ENCODE measurements at regions not wholly inside any gene's neighbourhood (a gene's known extent, or its start where the extent isn't known, plus 50 kb on each side); places are given as distances from the start of the nearest gene placed in this dataset.

DNA sequence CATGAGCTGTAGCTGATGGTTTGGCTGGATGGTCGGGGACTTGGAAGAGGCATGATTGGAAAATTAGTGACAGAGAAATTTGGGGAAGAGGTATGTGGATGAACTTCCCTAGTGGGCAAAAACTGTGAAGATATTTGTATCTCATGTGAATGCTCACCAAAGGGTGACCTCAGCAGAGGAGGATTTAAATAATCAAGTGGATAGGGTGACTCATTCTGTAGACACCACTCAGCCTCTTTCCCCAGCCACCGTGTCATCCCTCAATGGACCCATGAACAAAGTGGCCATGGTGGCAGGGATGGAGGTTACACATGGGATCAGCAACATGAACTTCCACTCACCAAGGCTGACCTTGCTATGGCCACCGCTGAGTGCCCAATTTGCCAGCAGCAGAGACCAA is 60.8 kb upstream of the KRAS start:
- Histone ChIP-seq H3F3A (replicated peaks; ENCODE audit: low read depth) (no peaks in the 10 kb centered on the region), H3K4me1 (ENCODE audit: insufficient read depth) (no peaks in the 10 kb centered on the region), H3K27me3 (ENCODE audit: insufficient read depth) (no peaks in the 10 kb centered on the region), H3K4me3 (no peak overlapping the region), H2AFZ (no peak overlapping the region), H3K9me2 (ENCODE audit: insufficient read depth) (peaks cover 13% of the 10 kb centered on the region; the same call in 1 of the 2 replicates), H3K27ac (ENCODE audit: low read depth) (no peak overlapping the region), H3K4me2 (no peak overlapping the region), H3K36me3 (ENCODE audit: insufficient read depth) (no peaks in the 10 kb centered on the region), H4K20me1 (replicated peaks; ENCODE audit: insufficient read depth) (no peaks in the 10 kb centered on the region), H3K79me2 (replicated peaks; ENCODE audit: insufficient read depth) (no peaks in the 10 kb centered on the region)
- Mint-ChIP-seq H3K27ac (no peak overlapping the region), H3K9me3 (no peaks in the 10 kb centered on the region; the same call in 2 of the 3 replicates), H3K27me3 (ENCODE audit: insufficient read depth, low read depth, poor library complexity) (no peaks in the 10 kb centered on the region), H3K36me3 (ENCODE audit: low read depth) (no peaks in the 10 kb centered on the region), H3K4me3 (no peak overlapping the region), H3K4me1 (peaks cover 3% of the 10 kb centered on the region; the same call in 1 of the 3 replicates)
- no peak for TF ChIP-seq JUNB (IDR thresholded peaks at IDR 0.05; ENCODE audit: unreplicated experiment)
- no peak for TF ChIP-seq EZH2 (IDR thresholded peaks at IDR 0.05; ENCODE audit: low read depth, unreplicated experiment)
- no peak for TF ChIP-seq ZNF331 (CRISPR knock-in tag; IDR thresholded peaks at IDR 0.05; ENCODE audit: low read depth)
- TF ChIP-seq POLR2AphosphoS5 (IDR thresholded peaks at IDR 0.05; ENCODE audit: low read depth), result no peak
- TF ChIP-seq ZNF462 (CRISPR knock-in tag; IDR thresholded peaks at IDR 0.05), result no peak
- TF ChIP-seq STAT1 (IDR thresholded peaks at IDR 0.05; ENCODE audit: unreplicated experiment), result no peak
- TF ChIP-seq, protein P1, sequence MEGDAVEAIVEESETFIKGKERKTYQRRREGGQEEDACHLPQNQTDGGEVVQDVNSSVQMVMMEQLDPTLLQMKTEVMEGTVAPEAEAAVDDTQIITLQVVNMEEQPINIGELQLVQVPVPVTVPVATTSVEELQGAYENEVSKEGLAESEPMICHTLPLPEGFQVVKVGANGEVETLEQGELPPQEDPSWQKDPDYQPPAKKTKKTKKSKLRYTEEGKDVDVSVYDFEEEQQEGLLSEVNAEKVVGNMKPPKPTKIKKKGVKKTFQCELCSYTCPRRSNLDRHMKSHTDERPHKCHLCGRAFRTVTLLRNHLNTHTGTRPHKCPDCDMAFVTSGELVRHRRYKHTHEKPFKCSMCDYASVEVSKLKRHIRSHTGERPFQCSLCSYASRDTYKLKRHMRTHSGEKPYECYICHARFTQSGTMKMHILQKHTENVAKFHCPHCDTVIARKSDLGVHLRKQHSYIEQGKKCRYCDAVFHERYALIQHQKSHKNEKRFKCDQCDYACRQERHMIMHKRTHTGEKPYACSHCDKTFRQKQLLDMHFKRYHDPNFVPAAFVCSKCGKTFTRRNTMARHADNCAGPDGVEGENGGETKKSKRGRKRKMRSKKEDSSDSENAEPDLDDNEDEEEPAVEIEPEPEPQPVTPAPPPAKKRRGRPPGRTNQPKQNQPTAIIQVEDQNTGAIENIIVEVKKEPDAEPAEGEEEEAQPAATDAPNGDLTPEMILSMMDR (conservative IDR thresholded peaks at IDR 0.05; ENCODE audit: low read depth in 2 of 2), result no peak
- TF ChIP-seq NANOG (IDR thresholded peaks at IDR 0.05; ENCODE audit: borderline replicate concordance), result no peak
- TF ChIP-seq ETS1 (IDR thresholded peaks at IDR 0.05), result no peak
- no peak for TF ChIP-seq EZH2phosphoT487 (IDR thresholded peaks at IDR 0.05; ENCODE audit: unreplicated experiment)
- no peak for TF ChIP-seq ZNF114 (CRISPR knock-in tag; IDR thresholded peaks at IDR 0.05)
- TF ChIP-seq, protein P2, sequence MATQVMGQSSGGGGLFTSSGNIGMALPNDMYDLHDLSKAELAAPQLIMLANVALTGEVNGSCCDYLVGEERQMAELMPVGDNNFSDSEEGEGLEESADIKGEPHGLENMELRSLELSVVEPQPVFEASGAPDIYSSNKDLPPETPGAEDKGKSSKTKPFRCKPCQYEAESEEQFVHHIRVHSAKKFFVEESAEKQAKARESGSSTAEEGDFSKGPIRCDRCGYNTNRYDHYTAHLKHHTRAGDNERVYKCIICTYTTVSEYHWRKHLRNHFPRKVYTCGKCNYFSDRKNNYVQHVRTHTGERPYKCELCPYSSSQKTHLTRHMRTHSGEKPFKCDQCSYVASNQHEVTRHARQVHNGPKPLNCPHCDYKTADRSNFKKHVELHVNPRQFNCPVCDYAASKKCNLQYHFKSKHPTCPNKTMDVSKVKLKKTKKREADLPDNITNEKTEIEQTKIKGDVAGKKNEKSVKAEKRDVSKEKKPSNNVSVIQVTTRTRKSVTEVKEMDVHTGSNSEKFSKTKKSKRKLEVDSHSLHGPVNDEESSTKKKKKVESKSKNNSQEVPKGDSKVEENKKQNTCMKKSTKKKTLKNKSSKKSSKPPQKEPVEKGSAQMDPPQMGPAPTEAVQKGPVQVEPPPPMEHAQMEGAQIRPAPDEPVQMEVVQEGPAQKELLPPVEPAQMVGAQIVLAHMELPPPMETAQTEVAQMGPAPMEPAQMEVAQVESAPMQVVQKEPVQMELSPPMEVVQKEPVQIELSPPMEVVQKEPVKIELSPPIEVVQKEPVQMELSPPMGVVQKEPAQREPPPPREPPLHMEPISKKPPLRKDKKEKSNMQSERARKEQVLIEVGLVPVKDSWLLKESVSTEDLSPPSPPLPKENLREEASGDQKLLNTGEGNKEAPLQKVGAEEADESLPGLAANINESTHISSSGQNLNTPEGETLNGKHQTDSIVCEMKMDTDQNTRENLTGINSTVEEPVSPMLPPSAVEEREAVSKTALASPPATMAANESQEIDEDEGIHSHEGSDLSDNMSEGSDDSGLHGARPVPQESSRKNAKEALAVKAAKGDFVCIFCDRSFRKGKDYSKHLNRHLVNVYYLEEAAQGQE (IDR thresholded peaks at IDR 0.05; ENCODE audit: unreplicated experiment), result no peak
- TF ChIP-seq CREB1 (CRISPR knock-in tag; IDR thresholded peaks at IDR 0.05; ENCODE audit: low read depth), result no peak
- ATAC-seq, result no peak
- DNase-seq (ENCODE audit: low spot score), result no peak

All from GM23338 (cell line).